ENCODE measurements at regions not wholly inside any gene's neighbourhood (a gene's known extent, or its start where the extent isn't known, plus 50 kb on each side); places are given as distances from the start of the nearest gene placed in this dataset.
A peak's percentile ranks its signal among the peaks of the same experiment; 100 is the strongest.

DNA sequence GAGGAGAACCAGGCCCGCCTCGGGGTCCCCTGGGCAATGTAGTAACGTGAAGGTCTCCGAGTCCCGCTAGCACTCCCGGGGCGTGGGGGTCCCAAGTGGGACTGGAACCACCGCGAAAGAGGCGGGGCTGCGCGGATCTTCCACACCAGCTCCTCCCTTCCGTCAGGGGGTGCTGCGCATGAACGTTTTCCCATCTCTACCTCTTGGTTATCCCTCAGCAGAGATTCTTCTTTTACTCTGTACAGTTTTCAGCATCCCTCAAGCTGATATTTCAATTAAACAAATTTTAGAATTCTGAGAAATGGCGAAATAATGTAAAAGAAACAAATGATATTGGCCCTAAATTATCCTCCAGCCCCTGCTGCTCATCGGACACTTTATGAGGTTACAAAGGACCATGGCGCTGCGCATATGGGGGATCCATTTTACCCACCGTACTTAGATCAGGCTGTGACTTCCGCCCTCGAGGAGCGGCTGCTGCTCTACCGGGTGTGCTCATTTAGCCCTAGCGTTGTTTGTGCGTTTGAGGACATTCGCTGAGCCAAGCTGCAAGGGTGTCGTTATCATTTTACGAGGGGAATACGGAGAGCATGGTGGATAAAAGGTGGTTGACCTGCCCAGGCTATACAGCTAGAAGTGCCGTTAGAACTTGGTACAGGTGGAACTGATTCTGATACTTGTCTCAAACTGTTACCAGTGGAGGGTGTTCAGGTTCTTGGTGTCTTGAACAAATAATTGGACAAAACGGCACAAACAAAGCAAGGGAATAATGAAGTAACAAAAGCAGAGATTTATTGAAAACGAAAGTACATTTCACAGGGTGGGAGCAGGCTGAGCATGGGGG is 75.2 kb upstream of the CHD6 start (continued):
- TF ChIP-seq, protein P1, sequence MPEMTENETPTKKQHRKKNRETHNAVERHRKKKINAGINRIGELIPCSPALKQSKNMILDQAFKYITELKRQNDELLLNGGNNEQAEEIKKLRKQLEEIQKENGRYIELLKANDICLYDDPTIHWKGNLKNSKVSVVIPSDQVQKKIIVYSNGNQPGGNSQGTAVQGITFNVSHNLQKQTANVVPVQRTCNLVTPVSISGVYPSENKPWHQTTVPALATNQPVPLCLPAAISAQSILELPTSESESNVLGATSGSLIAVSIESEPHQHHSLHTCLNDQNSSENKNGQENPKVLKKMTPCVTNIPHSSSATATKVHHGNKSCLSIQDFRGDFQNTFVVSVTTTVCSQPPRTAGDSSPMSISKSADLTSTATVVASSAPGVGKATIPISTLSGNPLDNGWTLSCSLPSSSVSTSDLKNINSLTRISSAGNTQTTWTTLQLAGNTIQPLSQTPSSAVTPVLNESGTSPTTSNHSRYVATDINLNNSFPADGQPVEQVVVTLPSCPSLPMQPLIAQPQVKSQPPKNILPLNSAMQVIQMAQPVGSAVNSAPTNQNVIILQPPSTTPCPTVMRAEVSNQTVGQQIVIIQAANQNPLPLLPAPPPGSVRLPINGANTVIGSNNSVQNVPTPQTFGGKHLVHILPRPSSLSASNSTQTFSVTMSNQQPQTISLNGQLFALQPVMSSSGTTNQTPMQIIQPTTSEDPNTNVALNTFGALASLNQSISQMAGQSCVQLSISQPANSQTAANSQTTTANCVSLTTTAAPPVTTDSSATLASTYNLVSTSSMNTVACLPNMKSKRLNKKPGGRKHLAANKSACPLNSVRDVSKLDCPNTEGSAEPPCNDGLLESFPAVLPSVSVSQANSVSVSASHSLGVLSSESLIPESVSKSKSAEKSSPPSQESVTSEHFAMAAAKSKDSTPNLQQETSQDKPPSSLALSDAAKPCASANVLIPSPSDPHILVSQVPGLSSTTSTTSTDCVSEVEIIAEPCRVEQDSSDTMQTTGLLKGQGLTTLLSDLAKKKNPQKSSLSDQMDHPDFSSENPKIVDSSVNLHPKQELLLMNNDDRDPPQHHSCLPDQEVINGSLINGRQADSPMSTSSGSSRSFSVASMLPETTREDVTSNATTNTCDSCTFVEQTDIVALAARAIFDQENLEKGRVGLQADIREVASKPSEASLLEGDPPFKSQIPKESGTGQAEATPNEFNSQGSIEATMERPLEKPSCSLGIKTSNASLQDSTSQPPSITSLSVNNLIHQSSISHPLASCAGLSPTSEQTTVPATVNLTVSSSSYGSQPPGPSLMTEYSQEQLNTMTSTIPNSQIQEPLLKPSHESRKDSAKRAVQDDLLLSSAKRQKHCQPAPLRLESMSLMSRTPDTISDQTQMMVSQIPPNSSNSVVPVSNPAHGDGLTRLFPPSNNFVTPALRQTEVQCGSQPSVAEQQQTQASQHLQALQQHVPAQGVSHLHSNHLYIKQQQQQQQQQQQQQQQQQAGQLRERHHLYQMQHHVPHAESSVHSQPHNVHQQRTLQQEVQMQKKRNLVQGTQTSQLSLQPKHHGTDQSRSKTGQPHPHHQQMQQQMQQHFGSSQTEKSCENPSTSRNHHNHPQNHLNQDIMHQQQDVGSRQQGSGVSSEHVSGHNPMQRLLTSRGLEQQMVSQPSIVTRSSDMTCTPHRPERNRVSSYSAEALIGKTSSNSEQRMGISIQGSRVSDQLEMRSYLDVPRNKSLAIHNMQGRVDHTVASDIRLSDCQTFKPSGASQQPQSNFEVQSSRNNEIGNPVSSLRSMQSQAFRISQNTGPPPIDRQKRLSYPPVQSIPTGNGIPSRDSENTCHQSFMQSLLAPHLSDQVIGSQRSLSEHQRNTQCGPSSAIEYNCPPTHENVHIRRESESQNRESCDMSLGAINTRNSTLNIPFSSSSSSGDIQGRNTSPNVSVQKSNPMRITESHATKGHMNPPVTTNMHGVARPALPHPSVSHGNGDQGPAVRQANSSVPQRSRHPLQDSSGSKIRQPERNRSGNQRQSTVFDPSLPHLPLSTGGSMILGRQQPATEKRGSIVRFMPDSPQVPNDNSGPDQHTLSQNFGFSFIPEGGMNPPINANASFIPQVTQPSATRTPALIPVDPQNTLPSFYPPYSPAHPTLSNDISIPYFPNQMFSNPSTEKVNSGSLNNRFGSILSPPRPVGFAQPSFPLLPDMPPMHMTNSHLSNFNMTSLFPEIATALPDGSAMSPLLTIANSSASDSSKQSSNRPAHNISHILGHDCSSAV (CRISPR knock-in tag; IDR thresholded peaks at IDR 0.05; ENCODE audit: borderline replicate concordance), result peak; percentile 97; the same call in 1 of the 2 replicates
- TF ChIP-seq POGZ (CRISPR knock-in tag; IDR thresholded peaks at IDR 0.05) (peak; percentile 94), ZNF781 (CRISPR knock-in tag; IDR thresholded peaks at IDR 0.05; ENCODE audit: borderline replicate concordance, not compliant biosample characterization) (peak; percentile 97), KLF15 (CRISPR knock-in tag; IDR thresholded peaks at IDR 0.05; ENCODE audit: borderline replicate concordance) (no peak), RBFOX2 (IDR thresholded peaks at IDR 0.05; ENCODE audit: low read depth, low read length) (0 out of 2 replicates have a peak, but pooled peaks have one; percentile 36), YEATS2 (CRISPR knock-in tag; IDR thresholded peaks at IDR 0.05; ENCODE audit: borderline replicate concordance) (peak; percentile 86), KLF13 (CRISPR knock-in tag; IDR thresholded peaks at IDR 0.05) (peak; percentile 86; the same call in 1 of the 2 replicates), HOXA7 (CRISPR knock-in tag; IDR thresholded peaks at IDR 0.05) (no peak), SIX1 (CRISPR knock-in tag; IDR thresholded peaks at IDR 0.05; ENCODE audit: borderline replicate concordance) (peak; percentile 83), SSRP1 (CRISPR knock-in tag; IDR thresholded peaks at IDR 0.05) (peak; percentile 95), ZNF160 (CRISPR knock-in tag; IDR thresholded peaks at IDR 0.05) (peak; percentile 94), KMT2B (CRISPR knock-in tag; IDR thresholded peaks at IDR 0.05) (peak; percentile 94), ARNTL (CRISPR knock-in tag; IDR thresholded peaks at IDR 0.05) (peak; percentile 83; the same call in 1 of the 2 replicates), MED1 (CRISPR knock-in tag; IDR thresholded peaks at IDR 0.05) (peak; percentile 92), SNAI1 (CRISPR knock-in tag; IDR thresholded peaks at IDR 0.05; ENCODE audit: borderline replicate concordance) (no peak; the same call in 1 of the 2 replicates)
- TF ChIP-seq, protein P2, sequence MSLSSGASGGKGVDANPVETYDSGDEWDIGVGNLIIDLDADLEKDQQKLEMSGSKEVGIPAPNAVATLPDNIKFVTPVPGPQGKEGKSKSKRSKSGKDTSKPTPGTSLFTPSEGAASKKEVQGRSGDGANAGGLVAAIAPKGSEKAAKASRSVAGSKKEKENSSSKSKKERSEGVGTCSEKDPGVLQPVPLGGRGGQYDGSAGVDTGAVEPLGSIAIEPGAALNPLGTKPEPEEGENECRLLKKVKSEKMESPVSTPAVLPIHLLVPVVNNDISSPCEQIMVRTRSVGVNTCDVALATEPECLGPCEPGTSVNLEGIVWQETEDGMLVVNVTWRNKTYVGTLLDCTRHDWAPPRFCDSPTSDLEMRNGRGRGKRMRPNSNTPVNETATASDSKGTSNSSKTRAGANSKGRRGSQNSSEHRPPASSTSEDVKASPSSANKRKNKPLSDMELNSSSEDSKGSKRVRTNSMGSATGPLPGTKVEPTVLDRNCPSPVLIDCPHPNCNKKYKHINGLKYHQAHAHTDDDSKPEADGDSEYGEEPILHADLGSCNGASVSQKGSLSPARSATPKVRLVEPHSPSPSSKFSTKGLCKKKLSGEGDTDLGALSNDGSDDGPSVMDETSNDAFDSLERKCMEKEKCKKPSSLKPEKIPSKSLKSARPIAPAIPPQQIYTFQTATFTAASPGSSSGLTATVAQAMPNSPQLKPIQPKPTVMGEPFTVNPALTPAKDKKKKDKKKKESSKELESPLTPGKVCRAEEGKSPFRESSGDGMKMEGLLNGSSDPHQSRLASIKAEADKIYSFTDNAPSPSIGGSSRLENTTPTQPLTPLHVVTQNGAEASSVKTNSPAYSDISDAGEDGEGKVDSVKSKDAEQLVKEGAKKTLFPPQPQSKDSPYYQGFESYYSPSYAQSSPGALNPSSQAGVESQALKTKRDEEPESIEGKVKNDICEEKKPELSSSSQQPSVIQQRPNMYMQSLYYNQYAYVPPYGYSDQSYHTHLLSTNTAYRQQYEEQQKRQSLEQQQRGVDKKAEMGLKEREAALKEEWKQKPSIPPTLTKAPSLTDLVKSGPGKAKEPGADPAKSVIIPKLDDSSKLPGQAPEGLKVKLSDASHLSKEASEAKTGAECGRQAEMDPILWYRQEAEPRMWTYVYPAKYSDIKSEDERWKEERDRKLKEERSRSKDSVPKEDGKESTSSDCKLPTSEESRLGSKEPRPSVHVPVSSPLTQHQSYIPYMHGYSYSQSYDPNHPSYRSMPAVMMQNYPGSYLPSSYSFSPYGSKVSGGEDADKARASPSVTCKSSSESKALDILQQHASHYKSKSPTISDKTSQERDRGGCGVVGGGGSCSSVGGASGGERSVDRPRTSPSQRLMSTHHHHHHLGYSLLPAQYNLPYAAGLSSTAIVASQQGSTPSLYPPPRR (CRISPR knock-in tag; IDR thresholded peaks at IDR 0.05; ENCODE audit: borderline replicate concordance), result peak; percentile 73; the same call in 1 of the 2 replicates
